ENCODE measurements at regions not wholly inside any gene's neighbourhood (a gene's known extent, or its start where the extent isn't known, plus 50 kb on each side); places are given as distances from the start of the nearest gene placed in this dataset.

DNA sequence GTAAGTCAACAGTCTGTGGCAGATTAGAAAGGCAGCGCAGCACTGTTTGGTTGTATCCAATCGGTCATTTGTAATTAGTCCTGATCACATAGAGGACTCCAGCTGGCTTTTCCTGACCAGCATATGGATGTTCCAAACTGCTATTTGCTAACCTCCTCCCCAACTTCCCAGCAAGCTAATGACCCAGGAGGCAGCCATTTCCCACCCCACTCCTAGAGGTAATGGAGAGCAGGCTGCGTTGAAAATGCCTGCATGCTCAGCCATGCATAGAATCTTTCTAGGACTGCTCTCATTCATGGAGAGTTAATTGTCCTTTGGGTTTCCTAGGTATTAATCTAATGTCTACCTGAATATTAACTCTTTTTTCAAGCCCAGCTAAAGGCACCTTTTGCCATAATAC, 850.6 kb upstream of the WWC1 start:
- 36% methylated on average over 3 of the region's 3 CpGs for WGBS (ENCODE audit: insufficient coverage, low coverage, low lambda C conversion rate, missing lambda C conversion rate)
- DNase-seq (no peak), ATAC-seq (peak; percentile 17 to 49 (median 29))
- Histone ChIP-seq H3K4me1 (peaks cover 0 to 11% (median 2%) of the 10 kb centered on the region in 4 donors), H3K4me3 (no peak overlapping the region), H3K36me3 (no peaks in the 10 kb centered on the region), H3K27ac (no peak overlapping the region), H3K9me3 (no peaks in the 10 kb centered on the region), H3K27me3 (no peaks in the 10 kb centered on the region)
- TF ChIP-seq, protein P1, sequence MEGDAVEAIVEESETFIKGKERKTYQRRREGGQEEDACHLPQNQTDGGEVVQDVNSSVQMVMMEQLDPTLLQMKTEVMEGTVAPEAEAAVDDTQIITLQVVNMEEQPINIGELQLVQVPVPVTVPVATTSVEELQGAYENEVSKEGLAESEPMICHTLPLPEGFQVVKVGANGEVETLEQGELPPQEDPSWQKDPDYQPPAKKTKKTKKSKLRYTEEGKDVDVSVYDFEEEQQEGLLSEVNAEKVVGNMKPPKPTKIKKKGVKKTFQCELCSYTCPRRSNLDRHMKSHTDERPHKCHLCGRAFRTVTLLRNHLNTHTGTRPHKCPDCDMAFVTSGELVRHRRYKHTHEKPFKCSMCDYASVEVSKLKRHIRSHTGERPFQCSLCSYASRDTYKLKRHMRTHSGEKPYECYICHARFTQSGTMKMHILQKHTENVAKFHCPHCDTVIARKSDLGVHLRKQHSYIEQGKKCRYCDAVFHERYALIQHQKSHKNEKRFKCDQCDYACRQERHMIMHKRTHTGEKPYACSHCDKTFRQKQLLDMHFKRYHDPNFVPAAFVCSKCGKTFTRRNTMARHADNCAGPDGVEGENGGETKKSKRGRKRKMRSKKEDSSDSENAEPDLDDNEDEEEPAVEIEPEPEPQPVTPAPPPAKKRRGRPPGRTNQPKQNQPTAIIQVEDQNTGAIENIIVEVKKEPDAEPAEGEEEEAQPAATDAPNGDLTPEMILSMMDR (IDR thresholded peaks at IDR 0.05): no peak
- no peak for TF ChIP-seq POLR2A (IDR thresholded peaks at IDR 0.05)
- intact Hi-C loops (cut with DNase I): no loop called here

DNA sequence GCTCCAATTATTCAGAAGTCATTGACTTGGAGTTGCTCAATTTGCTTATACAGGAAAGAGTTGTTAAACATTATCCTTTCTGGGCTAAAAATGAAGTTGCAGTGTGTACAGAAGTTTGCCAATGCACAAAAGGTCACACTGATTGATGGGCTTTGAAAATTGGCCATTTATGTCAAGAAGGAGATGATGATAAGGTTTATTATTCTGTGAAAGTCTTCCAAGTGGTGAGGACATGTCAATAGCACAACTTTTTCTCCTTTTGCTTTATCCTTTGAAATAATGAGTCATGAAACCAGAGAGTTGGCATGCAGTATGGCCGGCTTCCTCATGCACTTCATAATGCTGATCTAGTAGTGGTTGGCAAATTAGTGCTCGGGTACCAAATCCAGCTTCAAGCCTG, 848.5 kb upstream of the WWC1 start:
- Histone ChIP-seq H3K4me1 (peaks cover 0 to 11% (median 2%) of the 10 kb centered on the region in 4 donors), H3K27ac (peak overlapping the region in 2 of 3 donors; percentile 28 to 41), H3K36me3 (no peaks in the 10 kb centered on the region), H3K9me3 (no peaks in the 10 kb centered on the region), H3K27me3 (no peaks in the 10 kb centered on the region), H3K4me3 (no peak overlapping the region)
- DNase-seq: peak in 2 of 3 donors; percentile 20 to 45
- intact Hi-C loops (cut with DNase I): no loop called here
- peak; percentile 90 to 97 (median 91) for ATAC-seq
- TF ChIP-seq, protein P1 (IDR thresholded peaks at IDR 0.05): no peak
- no peak for TF ChIP-seq POLR2A (IDR thresholded peaks at IDR 0.05)
- 12% methylated on average over 2 of the region's 2 CpGs for WGBS (ENCODE audit: insufficient coverage, low coverage, low lambda C conversion rate, missing lambda C conversion rate)

DNA sequence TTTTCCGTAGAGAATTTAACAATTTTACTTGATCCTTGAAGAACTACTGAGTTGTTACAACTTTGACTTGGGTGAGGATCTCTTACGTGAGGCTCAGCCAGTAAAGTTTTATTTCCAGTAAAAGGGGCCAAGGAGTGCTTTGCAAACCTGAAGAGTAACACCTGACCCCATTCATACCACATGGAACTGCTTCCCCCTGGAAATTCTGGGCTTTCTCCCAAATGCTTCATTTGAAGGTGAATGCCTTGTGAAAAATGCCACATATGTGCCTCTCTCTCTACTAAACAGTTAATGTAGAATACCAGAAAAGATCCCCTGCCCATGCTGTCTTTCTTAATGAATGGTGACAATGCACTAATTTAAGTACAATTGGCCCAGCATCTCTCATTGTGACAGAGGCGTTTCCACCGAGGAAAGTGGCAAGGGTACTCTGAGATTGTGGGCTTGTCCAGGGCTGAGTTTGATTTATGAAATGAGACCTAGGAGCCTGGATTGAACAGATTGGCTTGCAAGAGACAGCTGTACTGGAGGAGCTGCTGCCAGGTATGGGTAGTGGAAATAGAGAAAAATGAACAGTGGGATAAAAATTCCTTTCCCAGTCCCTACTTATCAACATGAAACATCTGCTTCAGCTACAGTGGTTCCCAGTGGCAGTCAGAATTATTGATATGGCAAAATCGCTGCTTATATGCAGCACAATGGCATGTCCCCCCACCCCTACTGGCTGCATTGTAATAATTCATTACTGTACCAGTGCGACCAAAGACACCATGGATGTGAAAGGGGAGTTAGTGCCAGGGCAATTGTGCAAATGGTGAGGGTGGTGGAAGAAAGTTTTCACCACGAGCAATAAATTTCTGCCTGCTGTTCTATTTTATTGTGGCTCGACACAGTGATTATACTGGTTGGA, 843.7 kb upstream of the WWC1 start:
- peaks cover 0 to 6% (median 0%) of the 10 kb centered on the region in 4 donors for H3K4me1 ChIP-seq
- ATAC-seq (no peak), DNase-seq (no peak)
- intact Hi-C loops (cut with DNase I): no loop called here
- no peak for TF ChIP-seq POLR2A (IDR thresholded peaks at IDR 0.05)
- TF ChIP-seq, protein P1 (IDR thresholded peaks at IDR 0.05): no peak
- H3K9me3 ChIP-seq: no peaks in the 10 kb centered on the region
- H3K4me3 ChIP-seq: no peak overlapping the region
- H3K36me3 ChIP-seq: no peaks in the 10 kb centered on the region
- H3K27ac ChIP-seq: no peak overlapping the region
- WGBS (ENCODE audit: insufficient coverage, low coverage, low lambda C conversion rate, missing lambda C conversion rate): 71% methylated on average over 8 of the region's 8 CpGs
- no peaks in the 10 kb centered on the region for H3K27me3 ChIP-seq

DNA sequence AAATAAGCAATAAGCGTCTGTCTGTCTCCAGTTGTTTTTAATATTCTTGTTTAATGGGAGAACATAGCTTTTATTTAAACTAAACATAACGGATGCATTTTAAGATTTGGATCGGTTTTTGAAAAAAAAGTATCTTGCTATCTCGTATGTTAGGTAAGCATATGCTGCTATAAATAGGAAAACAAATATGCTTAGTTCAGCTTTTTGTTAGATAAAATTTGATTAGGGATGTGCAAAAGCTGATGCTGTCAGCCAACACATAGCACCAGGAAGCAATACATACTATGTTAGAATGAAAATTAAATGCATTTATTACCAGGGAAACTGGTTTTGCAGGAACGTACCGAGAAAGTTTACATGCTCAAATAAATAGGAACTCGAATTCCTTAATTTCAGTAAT, 843.1 kb upstream of the WWC1 start:
- ATAC-seq: no peak
- WGBS (ENCODE audit: insufficient coverage, low coverage, low lambda C conversion rate, missing lambda C conversion rate): 51% methylated on average over 7 of the region's 7 CpGs
- TF ChIP-seq, protein P1 (IDR thresholded peaks at IDR 0.05): no peak
- TF ChIP-seq POLR2A (IDR thresholded peaks at IDR 0.05): no peak
- no peak overlapping the region for H3K27ac ChIP-seq
- intact Hi-C loops (cut with DNase I): no loop called here
- H3K4me1 ChIP-seq: peaks cover 0 to 2% (median 0%) of the 10 kb centered on the region in 4 donors
- no peaks in the 10 kb centered on the region for H3K27me3 ChIP-seq
- no peak for DNase-seq
- H3K9me3 ChIP-seq: no peaks in the 10 kb centered on the region
- no peak overlapping the region for H3K4me3 ChIP-seq
- no peaks in the 10 kb centered on the region for H3K36me3 ChIP-seq
